ENCODE measurements at regions not wholly inside any gene's neighbourhood (a gene's known extent, or its start where the extent isn't known, plus 50 kb on each side); places are given as distances from the start of the nearest gene placed in this dataset.

GRCh38 chr1:189151361-189151760 is 1326.3 kb downstream of the BRINP3 start:
- no peak overlapping the region for H3K27ac Mint-ChIP-seq

More at GRCh38 chr1:189151361-189151760, 1326.3 kb downstream of the BRINP3 start:
- Histone ChIP-seq H3K9me2 (ENCODE audit: insufficient read depth) (no peaks in the 10 kb centered on the region), H3K27me3 (ENCODE audit: insufficient read depth) (no peaks in the 10 kb centered on the region), H3K36me3 (ENCODE audit: insufficient read depth) (no peaks in the 10 kb centered on the region), H3K27ac (ENCODE audit: low read depth) (no peak overlapping the region), H3K4me3 (no peak overlapping the region), H4K20me1 (replicated peaks; ENCODE audit: insufficient read depth) (no peaks in the 10 kb centered on the region), H3K4me1 (ENCODE audit: insufficient read depth) (no peaks in the 10 kb centered on the region), H3K4me2 (no peak overlapping the region), H3F3A (replicated peaks; ENCODE audit: low read depth) (no peaks in the 10 kb centered on the region), H2AFZ (no peak overlapping the region), H3K79me2 (replicated peaks; ENCODE audit: insufficient read depth) (no peaks in the 10 kb centered on the region)
- H3K9me3 Mint-ChIP-seq: no peaks in the 10 kb centered on the region
- no peak for TF ChIP-seq EZH2 (IDR thresholded peaks at IDR 0.05; ENCODE audit: low read depth, unreplicated experiment)
- no peak for TF ChIP-seq STAT1 (IDR thresholded peaks at IDR 0.05; ENCODE audit: unreplicated experiment)
- no peak for TF ChIP-seq ZNF114 (CRISPR knock-in tag; IDR thresholded peaks at IDR 0.05)
- no peak for TF ChIP-seq POLR2AphosphoS5 (IDR thresholded peaks at IDR 0.05; ENCODE audit: low read depth)
- TF ChIP-seq NANOG (IDR thresholded peaks at IDR 0.05; ENCODE audit: borderline replicate concordance): no peak
- no peak for TF ChIP-seq ETS1 (IDR thresholded peaks at IDR 0.05)
- TF ChIP-seq REST (IDR thresholded peaks at IDR 0.05; ENCODE audit: unreplicated experiment): no peak
- TF ChIP-seq ZNF462 (CRISPR knock-in tag; IDR thresholded peaks at IDR 0.05): no peak
- no peaks in the 10 kb centered on the region for H3K36me3 Mint-ChIP-seq (ENCODE audit: low read depth)
- no peaks in the 10 kb centered on the region for H3K27me3 Mint-ChIP-seq (ENCODE audit: insufficient read depth, low read depth, poor library complexity)
- ATAC-seq (no peak), DNase-seq (ENCODE audit: low spot score) (no peak)
- H3K4me1 Mint-ChIP-seq: no peaks in the 10 kb centered on the region
- no peak overlapping the region for H3K4me3 Mint-ChIP-seq

Data from GM23338 (cell line).